ENCODE measurements at regions not wholly inside any gene's neighbourhood (a gene's known extent, or its start where the extent isn't known, plus 50 kb on each side); places are given as distances from the start of the nearest gene placed in this dataset.

GRCh38 chr17:70739065-70739464 lies 569.7 kb downstream of the KCNJ2 start:
- TF ChIP-seq CTCF (IDR thresholded peaks at IDR 0.05) = no peak
- TF ChIP-seq POLR2A (IDR thresholded peaks at IDR 0.05) = no peak

Measured in Peyer's patch (tissue), 4 donors.